Heart left ventricle (tissue), 16 donors: ENCODE measurements at regions not wholly inside any gene's neighbourhood (a gene's known extent, or its start where the extent isn't known, plus 50 kb on each side); places are given as distances from the start of the nearest gene placed in this dataset.

Source experiments
- ATAC-seq, 4 donors: fragments of 200-7000 bp; cut with Tn5 transposase; one replicate each; pipeline ENCODE4 v1.9.1; 2020 to 2022; ENCODE audit warnings: moderate library complexity in 4 of 4, mild to moderate bottlenecking in 3 of 4, moderate number of reproducible peaks in 1 of 4
- DNase-seq, 5 donors: peaks; one replicate each; pipeline ENCODE4 v3.0.0-alpha.2; 2020
- H3K27ac ChIP-seq, 12 donors: fragments of 200-600 bp; sonication (generic) in 4 of 12; one replicate each; pipeline versions ENCODE4 v1.5.0 to v1.8.0; 2016 to 2022; ENCODE audit warnings: mild to moderate bottlenecking in 2 of 12
- H3K27me3 ChIP-seq, 9 donors: fragments of 200-600 bp; sonication (generic) in 2 of 9; one replicate each; pipeline versions ENCODE4 v1.5.1 to v1.8.0; 2016 to 2022; ENCODE audit warnings: mild to moderate bottlenecking in 3 of 9
- H3K36me3 ChIP-seq, 9 donors: fragments of 200-600 bp; sonication (generic) in 2 of 9; one replicate each; pipeline versions ENCODE4 v1.5.0 to v1.8.0; 2018 to 2022; ENCODE audit warnings: mild to moderate bottlenecking in 2 of 9
- H3K4me1 ChIP-seq, 12 donors: fragments of 200-600 bp; sonication (generic) in 4 of 12; one replicate each; pipeline versions ENCODE4 v1.5.0 to v1.8.0; 2016 to 2022; ENCODE audit warnings: mild to moderate bottlenecking in 3 of 12
- H3K4me3 ChIP-seq, 12 donors: fragments of 200-600 bp; sonication (generic) in 4 of 12; one replicate each; pipeline versions ENCODE4 v1.5.0 to v1.8.0; 2017 to 2022; ENCODE audit warnings: mild to moderate bottlenecking in 9 of 12, moderate library complexity in 4 of 12
- H3K9me3 ChIP-seq, 12 donors: fragments of 200-600 bp; sonication (generic) in 4 of 12; one replicate each; pipeline versions ENCODE4 v1.5.0 to v1.8.0; 2016 to 2022; ENCODE audit warnings: mild to moderate bottlenecking in 1 of 12
- POLR2A ChIP-seq, 2 donors: fragments of 450-650 bp; IDR thresholded peaks; one replicate each; pipeline ENCODE4 v1.6.1; 2017; ENCODE audit warnings: antibody characterized with exemption in 2 of 2, mild to moderate bottlenecking in 2 of 2, moderate library complexity in 2 of 2
- WGBS, 4 donors: extraction: QIAGEN DNeasy Blood & Tissue Kit in 2 of 4; methylation state at CpG; one replicate each; pipeline versions ENCODE4 v1.1.5 to v1.1.7; 2013 to 2018; 5-methylcytosine and 5-hydroxymethylcytosine counted together
- intact Hi-C, 10 donors: fragments of 100-400 bp; cut with DNase I; formaldehyde crosslinking; loops; one replicate each; pipeline versions ENCODE4 v1.11.1 to v1.14.2; 2022
- TF ChIP-seq, protein P1 (sequence below), 12 donors: fragments of 200-600 bp; sonication (generic) in 4 of 12; IDR thresholded peaks; one replicate each; pipeline versions ENCODE4 v1.5.0 to v1.8.0; 2018 to 2022; ENCODE audit warnings: antibody characterized with exemption in 12 of 12, mild to moderate bottlenecking in 5 of 12
- donor health status: ischemic (EF 13 %, LVEDD 7.1; RV severe dilation, severe dysfunction).
- donor health status: healthy with polysubstance abuse.
- donor health status: DM: no; HTN: yes; CAD: no.
- donor health status: DM: no; HTN: no; CAD: no.
- donor health status: ischemic (EF 25% LVEDD 6.9; RV normal size, moderate dysfunction).
- donor health status: ischemic (EF 25% LVEDD 5.7; RV mildly dilated, moderate dysfunction).
- donor health status: healthy.
- donor health status: DM: yes; HTN: yes; CAD: no.
- donor health status: ischemic (EF 35%, LVEDD 5.7; RV mildly dilated, moderate dysfunction).
- donor health status: nonischemic (EF 11% LVEDD 7.7; RV severe dilation, severe dysfunction).
- donor health status: DM: yes; HTN: yes; CAD: no.
- donor health status: PGD.
- donor health status: ischemic (EF 29% LVEDD 5.4; RV normal size, mild dysfunction).
- donor health status: nonischemic (EF 23%, LVEDD 6.1; RV moderate dilation, normal function).

DNA sequence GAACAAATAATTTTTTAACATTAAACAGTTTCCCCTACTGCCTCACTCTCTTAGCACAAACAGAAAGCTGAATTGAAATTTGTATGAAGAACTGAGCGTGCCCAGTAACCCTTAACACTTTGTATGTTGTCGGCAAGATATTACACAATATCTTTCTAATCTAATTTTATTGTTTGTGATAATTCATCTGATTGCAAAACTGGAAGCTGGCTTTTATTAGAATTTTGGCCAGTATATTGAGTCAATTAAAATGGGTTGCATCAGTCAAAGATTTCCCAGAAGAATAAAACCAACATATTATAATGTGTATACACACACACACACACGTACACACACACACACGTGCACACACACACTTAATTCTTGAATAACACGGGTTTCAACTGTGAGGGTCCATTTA lies 2332.1 kb downstream of the PCDH7 start:
- Histone ChIP-seq H3K4me1 (no peaks in the 10 kb centered on the region), H3K4me3 (no peak overlapping the region), H3K36me3 (no peaks in the 10 kb centered on the region), H3K27ac (no peak overlapping the region), H3K27me3 (no peaks in the 10 kb centered on the region), H3K9me3 (no peaks in the 10 kb centered on the region)
- ATAC-seq (no peak), DNase-seq (no peak)
- TF ChIP-seq, protein P1, sequence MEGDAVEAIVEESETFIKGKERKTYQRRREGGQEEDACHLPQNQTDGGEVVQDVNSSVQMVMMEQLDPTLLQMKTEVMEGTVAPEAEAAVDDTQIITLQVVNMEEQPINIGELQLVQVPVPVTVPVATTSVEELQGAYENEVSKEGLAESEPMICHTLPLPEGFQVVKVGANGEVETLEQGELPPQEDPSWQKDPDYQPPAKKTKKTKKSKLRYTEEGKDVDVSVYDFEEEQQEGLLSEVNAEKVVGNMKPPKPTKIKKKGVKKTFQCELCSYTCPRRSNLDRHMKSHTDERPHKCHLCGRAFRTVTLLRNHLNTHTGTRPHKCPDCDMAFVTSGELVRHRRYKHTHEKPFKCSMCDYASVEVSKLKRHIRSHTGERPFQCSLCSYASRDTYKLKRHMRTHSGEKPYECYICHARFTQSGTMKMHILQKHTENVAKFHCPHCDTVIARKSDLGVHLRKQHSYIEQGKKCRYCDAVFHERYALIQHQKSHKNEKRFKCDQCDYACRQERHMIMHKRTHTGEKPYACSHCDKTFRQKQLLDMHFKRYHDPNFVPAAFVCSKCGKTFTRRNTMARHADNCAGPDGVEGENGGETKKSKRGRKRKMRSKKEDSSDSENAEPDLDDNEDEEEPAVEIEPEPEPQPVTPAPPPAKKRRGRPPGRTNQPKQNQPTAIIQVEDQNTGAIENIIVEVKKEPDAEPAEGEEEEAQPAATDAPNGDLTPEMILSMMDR (IDR thresholded peaks at IDR 0.05) = no peak
- TF ChIP-seq POLR2A (IDR thresholded peaks at IDR 0.05) = no peak
- intact Hi-C loops = no loop called here
- 87 to 91% (median 90%) methylated on average over 5 of the region's 5 CpGs for WGBS, 4 donors

DNA sequence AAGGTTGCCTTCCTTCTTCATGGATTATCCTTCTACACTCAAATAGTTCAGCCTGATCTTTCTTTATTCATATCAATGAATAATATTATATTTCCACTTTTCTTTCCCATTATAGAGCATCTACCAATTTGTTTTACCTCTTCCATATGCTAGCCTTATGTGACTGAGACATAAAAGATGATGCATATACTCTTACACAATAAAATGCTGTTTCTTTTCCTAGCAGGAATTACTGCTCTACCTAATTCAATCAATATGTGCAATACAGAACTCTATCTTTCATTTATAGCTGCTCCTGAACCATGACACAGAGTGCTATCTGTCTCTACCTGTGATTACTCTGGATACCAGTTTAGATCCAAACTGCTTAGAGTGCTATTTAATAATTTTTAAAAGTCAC lies 2334.0 kb downstream of the PCDH7 start:
- H3K27me3 ChIP-seq = no peaks in the 10 kb centered on the region
- intact Hi-C loops = no loop called here
- H3K36me3 ChIP-seq = no peaks in the 10 kb centered on the region
- no peak for ATAC-seq
- no peak for DNase-seq
- H3K4me3 ChIP-seq = no peak overlapping the region
- H3K9me3 ChIP-seq = no peaks in the 10 kb centered on the region
- TF ChIP-seq, protein P1 (IDR thresholded peaks at IDR 0.05) = no peak
- TF ChIP-seq POLR2A (IDR thresholded peaks at IDR 0.05) = no peak
- no peaks in the 10 kb centered on the region for H3K4me1 ChIP-seq
- H3K27ac ChIP-seq = no peak overlapping the region

DNA sequence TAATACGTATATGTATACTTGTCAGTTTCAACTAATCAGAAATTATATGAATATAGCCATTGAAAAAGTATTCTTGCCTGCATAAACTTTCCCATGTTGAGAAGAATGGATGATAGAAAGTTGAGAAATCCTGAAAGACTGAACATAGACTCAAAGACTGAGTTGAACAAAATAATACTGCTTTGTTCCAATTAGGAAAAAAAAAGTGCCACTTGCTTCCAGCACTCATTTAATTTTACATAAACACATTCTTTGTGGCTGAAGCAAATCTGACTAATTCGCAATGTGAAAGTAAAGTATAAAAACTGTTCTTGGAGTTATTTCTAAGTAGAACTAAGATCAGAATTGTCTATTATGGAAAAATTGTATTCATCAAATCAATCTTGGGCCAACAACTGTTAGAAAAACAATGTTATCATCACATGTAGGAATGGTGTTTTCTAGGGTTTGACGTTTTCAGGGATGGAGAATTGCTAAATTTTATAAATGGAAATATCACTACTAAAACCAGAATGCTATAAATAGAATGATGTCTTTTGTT lies 2334.6 kb downstream of the PCDH7 start:
- DNase-seq (no peak), ATAC-seq (no peak)
- Histone ChIP-seq H3K27me3 (no peaks in the 10 kb centered on the region), H3K9me3 (no peaks in the 10 kb centered on the region), H3K4me1 (no peaks in the 10 kb centered on the region), H3K4me3 (no peak overlapping the region), H3K27ac (no peak overlapping the region), H3K36me3 (no peaks in the 10 kb centered on the region)
- intact Hi-C loops = no loop called here
- WGBS, 4 donors = 71 to 79% (median 75%) methylated on average over 3 of the region's 3 CpGs
- TF ChIP-seq, protein P1 (IDR thresholded peaks at IDR 0.05) = no peak
- TF ChIP-seq POLR2A (IDR thresholded peaks at IDR 0.05) = no peak

DNA sequence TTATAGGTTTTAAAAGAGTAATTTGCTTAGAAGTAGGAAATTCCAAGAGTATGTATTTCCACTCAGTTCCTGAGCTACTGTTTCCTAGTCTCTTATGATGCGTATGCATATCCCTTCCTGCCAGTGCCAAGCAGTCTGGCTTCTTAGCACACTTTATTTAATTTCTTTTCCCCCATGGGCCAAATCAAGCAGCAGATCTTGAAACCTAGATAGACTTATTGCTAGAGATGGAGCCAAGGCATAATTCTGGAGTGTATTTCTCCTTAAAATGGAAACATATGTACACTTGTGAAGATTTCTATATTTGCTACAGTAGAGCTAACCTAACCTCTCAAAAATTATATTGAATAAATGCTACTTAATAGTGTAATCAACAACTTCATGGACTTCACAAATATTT lies 2337.6 kb downstream of the PCDH7 start:
- no peak overlapping the region for H3K4me3 ChIP-seq
- ATAC-seq = no peak
- H3K27ac ChIP-seq = no peak overlapping the region
- 67 to 80% (median 74%) methylated on average over 1 of the region's 1 CpG for WGBS, 4 donors
- no peaks in the 10 kb centered on the region for H3K36me3 ChIP-seq
- TF ChIP-seq POLR2A (IDR thresholded peaks at IDR 0.05) = no peak
- TF ChIP-seq, protein P1 (IDR thresholded peaks at IDR 0.05) = no peak
- H3K27me3 ChIP-seq = no peaks in the 10 kb centered on the region
- no peaks in the 10 kb centered on the region for H3K9me3 ChIP-seq
- DNase-seq = no peak
- H3K4me1 ChIP-seq = peaks cover 0 to 4% (median 0%) of the 10 kb centered on the region in 12 donors
- intact Hi-C loops = no loop called here
